NCI-H2081 treated with DMSO at 0.1 percent for 48 hours (cell line): ENCODE measurements at regions not wholly inside any gene's neighbourhood (a gene's known extent, or its start where the extent isn't known, plus 50 kb on each side); places are given as distances from the start of the nearest gene placed in this dataset.
A peak's percentile ranks its signal among the peaks of the same experiment; 100 is the strongest.

Experiments used
- DNase-seq: peaks from one replicate; lab custom pipeline; 2025; lab: John Stamatoyannopoulos, UW

DNA sequence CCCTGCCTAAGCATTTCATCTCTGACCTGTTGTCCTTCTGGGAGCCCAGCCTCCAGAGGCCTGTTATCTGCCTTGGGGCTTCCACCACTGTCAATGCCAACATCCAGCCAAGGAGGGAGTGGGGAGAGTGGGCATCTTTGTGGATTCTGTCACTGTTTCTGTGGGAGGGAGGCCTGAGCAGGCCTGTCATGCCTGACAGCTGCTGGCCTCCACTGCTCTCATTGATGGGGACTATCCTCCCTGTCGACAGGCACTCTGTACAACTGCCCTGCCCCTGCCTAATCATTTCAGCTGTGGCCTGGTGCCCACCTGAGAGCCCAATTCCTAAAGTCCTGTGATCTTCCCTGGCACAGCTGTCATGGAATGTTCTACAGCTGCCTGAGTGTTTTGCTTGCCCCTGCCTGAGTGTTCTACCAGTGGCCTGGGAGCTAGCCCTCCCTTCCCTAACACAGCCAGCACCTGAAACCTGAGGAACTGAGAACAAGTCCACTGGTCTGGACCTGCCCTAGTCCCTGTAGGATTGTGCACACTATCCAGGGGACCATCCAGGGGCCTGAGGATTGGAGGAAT is 145.3 kb downstream of the FAM83B start:
- DNase-seq, result no peak

- no peak for DNase-seq
Observed at GRCh38 chr6:54992789-54993188, 146.2 kb downstream of the FAM83B start.

GRCh38 chr6:54993294-54993693 is 146.7 kb downstream of the FAM83B start:
- DNase-seq, result no peak

DNA sequence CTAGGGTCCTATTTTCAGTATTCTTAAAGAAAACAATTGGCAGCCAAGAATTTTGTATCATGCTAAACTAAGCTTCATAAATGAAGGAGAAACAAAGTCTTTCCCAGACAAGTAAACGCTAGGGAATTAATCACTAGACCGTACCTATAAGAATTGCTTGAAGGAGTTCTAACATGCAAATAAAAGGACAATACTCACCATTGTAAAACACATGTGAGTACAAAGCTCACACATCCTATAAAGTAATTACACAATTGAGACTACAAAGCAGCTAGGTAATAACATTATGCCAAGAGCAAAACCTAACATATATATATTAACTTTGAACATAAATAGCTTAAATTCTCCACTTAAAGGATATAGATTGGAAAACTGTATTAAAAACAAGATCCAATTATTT is 147.4 kb downstream of the FAM83B start:
- DNase-seq, result no peak

GRCh38 chr6:54998576-54998975 is 152.0 kb downstream of the FAM83B start:
- no peak for DNase-seq

GRCh38 chr6:55003719-55004430 is 157.3 kb downstream of the FAM83B start:
- no peak for DNase-seq

- DNase-seq, result no peak
Observed at GRCh38 chr6:55009131-55009530, 162.6 kb downstream of the FAM83B start.

DNA sequence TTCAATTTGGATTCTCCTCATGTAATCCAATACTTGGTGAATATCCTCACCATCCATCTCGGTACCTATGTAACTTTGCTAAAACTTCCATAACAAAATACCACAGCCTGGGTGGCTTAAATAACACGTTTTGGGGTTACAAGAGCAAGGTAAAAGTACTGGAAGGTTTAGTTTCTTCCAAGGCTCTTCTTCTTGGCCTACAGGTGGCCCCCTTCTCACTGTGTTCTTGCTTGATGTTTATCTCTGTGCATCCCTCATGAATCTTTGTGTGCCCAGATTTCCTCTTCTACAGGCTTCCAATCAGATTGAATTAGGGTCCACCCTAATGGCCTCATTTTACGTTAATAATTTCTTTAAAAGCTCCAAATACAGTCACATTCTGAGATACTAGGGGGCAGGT is 163.3 kb upstream of the HCRTR2 start:
- no peak for DNase-seq

- no peak for DNase-seq
Observed at GRCh38 chr6:55012454-55012853, 161.9 kb upstream of the HCRTR2 start.

GRCh38 chr6:55014321-55015088 is 159.8 kb upstream of the HCRTR2 start:
- DNase-seq, result no peak

DNA sequence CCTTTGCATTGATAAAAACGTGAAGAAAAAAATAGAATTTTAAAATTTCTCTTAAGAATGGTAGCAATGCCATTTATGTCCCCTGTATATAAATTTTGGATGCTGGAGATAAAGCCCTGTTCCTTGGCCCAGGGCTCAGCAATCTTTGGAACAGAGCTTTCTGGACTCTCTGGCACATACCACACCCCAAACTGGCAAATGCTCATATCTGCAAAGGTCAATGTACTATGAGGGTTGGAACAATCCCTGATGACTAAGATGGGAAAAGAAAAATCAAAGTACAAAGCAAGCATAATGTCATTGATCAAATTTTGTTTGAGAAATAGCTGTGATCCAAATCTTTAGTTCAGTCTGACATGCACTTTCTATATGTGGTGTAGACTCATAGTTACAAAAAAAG is 158.1 kb upstream of the HCRTR2 start:
- DNase-seq, result no peak

DNA sequence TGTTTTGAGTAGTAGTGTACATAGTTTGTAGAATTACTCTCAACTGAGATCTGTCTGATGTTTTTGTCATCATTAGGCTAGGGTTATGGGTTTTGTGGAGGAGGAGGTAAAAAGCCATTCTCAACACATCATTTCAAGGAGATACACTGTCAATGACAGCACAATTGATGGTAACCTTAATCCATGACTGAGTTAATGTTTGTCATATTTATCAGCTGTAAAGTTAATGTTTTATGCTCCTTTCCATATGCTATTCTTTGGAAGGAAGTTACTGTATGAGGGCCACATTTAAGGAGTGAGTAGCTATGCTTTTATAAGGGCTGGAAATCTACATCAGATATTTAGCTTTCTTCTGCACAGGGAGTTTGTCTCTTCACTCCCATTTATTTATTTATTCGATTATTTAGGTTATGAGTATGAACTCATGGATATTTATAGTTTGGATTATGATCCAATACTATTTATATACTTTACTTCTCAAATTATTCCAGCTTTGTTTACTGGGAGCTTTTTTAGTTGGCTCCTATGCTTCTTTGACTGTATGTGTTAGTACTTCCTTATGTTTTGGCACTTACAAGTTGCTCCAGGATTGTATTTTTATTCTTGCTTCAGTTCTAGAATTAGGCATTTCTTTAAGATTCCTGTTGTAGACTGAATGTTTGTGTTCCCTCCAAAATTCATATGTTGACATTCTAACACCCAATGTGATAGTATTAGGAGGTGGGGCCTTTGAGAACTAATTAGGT is 156.6 kb upstream of the HCRTR2 start:
- DNase-seq, result no peak

- no peak for DNase-seq
Observed at GRCh38 chr6:55019591-55019990, 154.7 kb upstream of the HCRTR2 start.

DNA sequence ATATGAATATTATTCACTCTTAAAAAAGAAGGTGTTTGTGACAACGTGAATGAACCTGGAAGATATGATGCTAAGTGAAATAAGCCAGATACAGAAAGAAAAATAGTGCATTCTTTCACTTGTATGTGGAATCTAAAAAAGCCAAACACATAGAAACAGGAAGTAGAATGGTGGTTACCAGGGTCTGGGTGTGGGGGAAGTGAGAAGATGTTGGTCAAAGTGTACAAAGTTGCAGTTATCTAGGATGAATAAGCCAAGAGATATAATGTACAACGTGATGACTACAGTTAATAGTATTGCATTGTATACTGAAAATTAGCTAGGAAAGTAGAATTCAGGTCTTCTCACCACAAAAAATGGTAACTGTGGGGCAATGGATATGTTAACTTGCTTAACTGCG is 151.1 kb upstream of the HCRTR2 start:
- DNase-seq, result no peak

- no peak for DNase-seq
Observed at GRCh38 chr6:55033016-55033546, 141.2 kb upstream of the HCRTR2 start.

GRCh38 chr6:55034752-55035151 is 139.6 kb upstream of the HCRTR2 start:
- no peak for DNase-seq

GRCh38 chr6:55040102-55040848 is 134.0 kb upstream of the HCRTR2 start:
- no peak for DNase-seq

- no peak for DNase-seq
Observed at GRCh38 chr6:55046869-55047422, 127.4 kb upstream of the HCRTR2 start.

DNA sequence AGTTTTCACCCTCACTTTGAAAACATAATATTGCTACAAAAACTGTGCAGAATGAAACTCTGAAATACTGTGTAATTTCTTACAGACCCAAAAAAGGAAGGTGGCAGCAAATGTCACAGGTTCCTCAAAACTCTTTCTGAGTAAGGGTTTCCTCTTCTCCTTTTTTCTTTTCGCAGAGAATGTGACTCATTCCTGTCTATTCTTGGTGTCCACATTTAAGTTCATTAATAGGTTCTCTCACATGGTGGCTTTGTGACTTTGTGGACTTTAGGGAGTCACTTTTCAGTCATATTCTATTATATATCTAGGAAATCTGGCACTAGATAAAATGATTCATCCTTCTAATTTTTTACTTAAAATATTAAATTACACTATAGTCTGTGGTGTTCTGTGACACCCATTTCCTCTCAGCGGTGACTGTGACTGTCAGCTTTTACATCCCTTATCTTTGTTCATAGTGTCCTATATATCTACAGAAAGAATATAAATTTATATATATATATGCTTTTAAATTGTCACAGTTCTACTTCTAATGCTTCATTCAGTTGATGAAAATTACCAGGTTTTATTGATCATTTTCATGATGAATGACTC is 126.8 kb upstream of the HCRTR2 start:
- DNase-seq, result peak; percentile 39

DNA sequence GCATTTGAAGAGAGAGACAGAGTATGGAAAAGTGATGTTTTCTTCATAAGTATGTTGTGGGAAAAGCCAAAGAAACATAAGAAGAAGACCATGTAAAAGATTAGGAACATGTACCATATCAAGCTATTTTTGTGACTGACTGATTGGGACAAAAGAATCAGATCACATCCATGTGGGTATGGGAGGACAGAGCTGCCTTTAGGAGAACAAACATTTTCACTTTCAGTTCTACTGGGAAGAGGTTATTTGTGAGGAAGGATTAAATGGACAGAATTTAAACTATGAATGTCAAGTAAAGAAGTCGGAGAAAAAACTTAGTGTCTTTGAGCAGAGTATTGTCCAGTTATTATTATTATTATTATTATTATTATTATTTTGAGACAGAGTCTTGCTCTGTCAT is 124.4 kb upstream of the HCRTR2 start:
- DNase-seq, result no peak

DNA sequence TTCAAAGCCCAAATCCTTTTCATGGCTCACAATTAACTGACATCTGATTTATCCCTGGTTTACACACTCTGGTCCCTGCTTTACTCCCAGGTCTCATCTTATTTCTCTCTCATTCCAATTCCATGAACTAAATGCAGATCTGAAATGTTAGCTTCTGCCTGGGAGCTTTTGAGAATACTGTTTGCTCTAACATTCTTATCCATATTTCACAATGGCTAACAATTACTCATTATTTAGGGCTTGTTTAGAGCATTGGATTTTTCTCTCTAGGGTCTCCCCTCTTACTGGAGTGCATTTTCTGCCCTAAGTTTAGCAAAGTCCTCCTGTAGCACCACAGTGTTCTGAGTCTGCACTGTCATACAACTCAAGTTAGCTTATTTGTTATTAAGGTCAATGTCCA is 121.5 kb upstream of the HCRTR2 start:
- no peak for DNase-seq
